ENCODE measurements at regions not wholly inside any gene's neighbourhood (a gene's known extent, or its start where the extent isn't known, plus 50 kb on each side); places are given as distances from the start of the nearest gene placed in this dataset.

GRCh38 chr7:112540839-112541577, 60.2 kb downstream of the LSMEM1 start:
- Histone ChIP-seq H3K4me1 (replicated peaks; ENCODE audit: insufficient read depth) (no peaks in the 10 kb centered on the region), H3K4me3 (no peak overlapping the region), H3K4me2 (no peak overlapping the region), H3K36me3 (ENCODE audit: low read depth) (no peaks in the 10 kb centered on the region), H3K9me2 (ENCODE audit: insufficient read depth) (no peaks in the 10 kb centered on the region), H3K79me2 (ENCODE audit: low read depth) (no peaks in the 10 kb centered on the region), H2AFZ (no peak overlapping the region), H3K27me3 (ENCODE audit: insufficient read depth, low read depth) (no peaks in the 10 kb centered on the region), H3F3A (ENCODE audit: insufficient read depth, low read depth) (no peaks in the 10 kb centered on the region), H3K9me3 (ENCODE audit: insufficient read depth, low read depth) (no peaks in the 10 kb centered on the region), H3K27ac (no peak overlapping the region), H4K20me1 (ENCODE audit: insufficient read depth) (no peaks in the 10 kb centered on the region)
- no TSS peak for BruUV-seq (replicated peaks)
- ChIA-PET CTCF (no interaction called here), POLR2A (ENCODE audit: unreplicated experiment) (no interaction called here)
- no peak for DNase-seq
- TF ChIP-seq EZH2 (IDR thresholded peaks at IDR 0.05; ENCODE audit: low read depth), result no peak
- no peak for TF ChIP-seq CTCF (conservative IDR thresholded peaks at IDR 0.05)
- intact Hi-C loops (cut with micrococcal nuclease; ENCODE audit: unreplicated experiment), result no loop called here

DNA sequence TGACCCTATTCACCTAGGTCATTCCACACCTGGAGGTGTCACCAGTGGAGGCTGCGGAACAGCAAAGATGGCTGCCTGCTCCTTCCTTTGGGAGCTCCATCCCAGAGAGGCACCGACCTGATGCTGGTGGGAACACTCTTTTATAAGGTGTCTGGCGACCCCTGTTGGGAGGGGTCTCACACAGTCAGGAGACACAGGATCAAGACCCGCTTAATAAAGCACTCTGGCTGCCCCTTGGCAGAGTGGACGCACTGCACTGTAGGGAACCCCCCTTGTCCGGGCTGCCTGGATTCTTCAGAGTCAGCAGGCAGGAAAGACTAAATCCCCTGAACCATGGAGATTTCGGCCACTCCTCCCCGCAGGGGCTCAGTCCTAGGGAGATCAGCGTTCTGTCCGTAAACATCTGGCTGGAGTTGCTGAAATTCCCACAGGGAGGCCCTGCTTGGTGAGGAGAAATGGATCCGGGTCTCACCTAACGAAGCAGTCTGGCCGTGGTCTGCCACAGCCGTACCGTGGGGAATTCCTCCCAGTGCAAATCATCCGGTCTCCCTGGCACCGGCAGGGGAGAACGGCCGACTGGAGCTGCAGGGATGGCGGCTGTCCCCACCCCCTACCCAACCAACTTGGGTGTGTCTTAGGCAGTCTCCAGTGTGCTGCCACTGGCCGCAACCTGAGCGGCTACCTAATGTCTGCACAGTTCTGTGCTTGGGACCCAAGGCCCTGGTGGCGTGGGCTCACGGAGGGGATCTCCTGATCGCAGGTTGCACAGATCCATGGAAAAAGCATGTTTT, 66.1 kb downstream of the LSMEM1 start:
- CTCF ChIA-PET, result no interaction called here
- no peaks in the 10 kb centered on the region for H4K20me1 ChIP-seq (ENCODE audit: insufficient read depth)
- H3F3A ChIP-seq (ENCODE audit: insufficient read depth, low read depth), result no peaks in the 10 kb centered on the region
- no TSS peak for BruUV-seq (replicated peaks)
- intact Hi-C loops (cut with micrococcal nuclease; ENCODE audit: unreplicated experiment), result no loop called here
- H3K9me3 ChIP-seq (ENCODE audit: insufficient read depth, low read depth), result no peaks in the 10 kb centered on the region
- H3K36me3 ChIP-seq (ENCODE audit: low read depth), result no peaks in the 10 kb centered on the region
- no peak overlapping the region for H3K27ac ChIP-seq
- no peaks in the 10 kb centered on the region for H3K9me2 ChIP-seq (ENCODE audit: insufficient read depth)
- H3K4me3 ChIP-seq, result no peak overlapping the region
- no peaks in the 10 kb centered on the region for H3K79me2 ChIP-seq (ENCODE audit: low read depth)
- POLR2A ChIA-PET (ENCODE audit: unreplicated experiment), result no interaction called here
- H3K4me2 ChIP-seq, result no peak overlapping the region
- no peaks in the 10 kb centered on the region for H3K27me3 ChIP-seq (ENCODE audit: insufficient read depth, low read depth)
- DNase-seq, result no peak
- H3K4me1 ChIP-seq (replicated peaks; ENCODE audit: insufficient read depth), result no peaks in the 10 kb centered on the region
- H2AFZ ChIP-seq, result no peak overlapping the region
- TF ChIP-seq EZH2 (IDR thresholded peaks at IDR 0.05; ENCODE audit: low read depth) (no peak), CTCF (conservative IDR thresholded peaks at IDR 0.05) (no peak)

DNA sequence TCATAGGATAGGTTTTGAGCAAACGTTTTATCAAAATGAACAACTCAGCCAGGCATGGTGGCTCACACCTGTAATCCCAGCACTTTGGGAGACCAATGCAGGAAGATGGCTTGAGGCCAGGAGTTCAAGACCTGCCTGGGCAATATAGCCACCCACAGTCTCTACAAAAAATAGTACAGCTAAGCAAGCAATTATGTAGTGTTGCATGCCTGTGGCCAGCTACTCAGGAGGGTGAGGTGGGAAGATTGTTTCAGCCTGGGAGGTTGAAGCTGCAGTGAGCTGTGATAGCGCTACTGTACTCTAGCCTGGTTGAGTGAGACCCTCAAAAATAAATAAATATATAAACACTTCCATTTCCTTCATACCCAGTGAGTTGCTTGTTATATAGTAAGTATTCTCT, 67.1 kb downstream of the LSMEM1 start:
- Histone ChIP-seq H3K79me2 (ENCODE audit: low read depth) (no peaks in the 10 kb centered on the region), H3F3A (ENCODE audit: insufficient read depth, low read depth) (no peaks in the 10 kb centered on the region), H3K4me1 (replicated peaks; ENCODE audit: insufficient read depth) (no peaks in the 10 kb centered on the region), H4K20me1 (ENCODE audit: insufficient read depth) (no peaks in the 10 kb centered on the region), H3K9me2 (ENCODE audit: insufficient read depth) (no peaks in the 10 kb centered on the region), H3K4me3 (no peak overlapping the region), H3K27ac (no peak overlapping the region), H3K4me2 (no peak overlapping the region), H3K27me3 (ENCODE audit: insufficient read depth, low read depth) (no peaks in the 10 kb centered on the region), H3K36me3 (ENCODE audit: low read depth) (no peaks in the 10 kb centered on the region), H2AFZ (no peak overlapping the region), H3K9me3 (ENCODE audit: insufficient read depth, low read depth) (no peaks in the 10 kb centered on the region)
- ChIA-PET POLR2A (ENCODE audit: unreplicated experiment) (no interaction called here), CTCF (no interaction called here)
- TF ChIP-seq CTCF (conservative IDR thresholded peaks at IDR 0.05), result no peak
- no peak for TF ChIP-seq EZH2 (IDR thresholded peaks at IDR 0.05; ENCODE audit: low read depth)
- BruUV-seq (replicated peaks), result no TSS peak
- intact Hi-C loops (cut with micrococcal nuclease; ENCODE audit: unreplicated experiment), result no loop called here
- DNase-seq, result no peak
